ENCODE measurements at regions not wholly inside any gene's neighbourhood (a gene's known extent, or its start where the extent isn't known, plus 50 kb on each side); places are given as distances from the start of the nearest gene placed in this dataset.
A peak's percentile ranks its signal among the peaks of the same experiment; 100 is the strongest.

- no peak for TF ChIP-seq CTCF (IDR thresholded peaks at IDR 0.05)
- no peak for DNase-seq
- Histone ChIP-seq H3K9me3 (no peaks in the 10 kb centered on the region), H3K4me3 (no peak overlapping the region), H3K4me1 (peaks cover 0 to 3% (median 0%) of the 10 kb centered on the region in 4 donors), H3K27me3 (no peaks in the 10 kb centered on the region), H3K27ac (no peak overlapping the region), H3K36me3 (no peaks in the 10 kb centered on the region)
- intact Hi-C loops (cut with DNase I; ENCODE audit: low total_unique reads), result no loop called here
These were observed 460.5 kb upstream of the CD180 start for GRCh38 chr5:67657055-67657454.

DNA sequence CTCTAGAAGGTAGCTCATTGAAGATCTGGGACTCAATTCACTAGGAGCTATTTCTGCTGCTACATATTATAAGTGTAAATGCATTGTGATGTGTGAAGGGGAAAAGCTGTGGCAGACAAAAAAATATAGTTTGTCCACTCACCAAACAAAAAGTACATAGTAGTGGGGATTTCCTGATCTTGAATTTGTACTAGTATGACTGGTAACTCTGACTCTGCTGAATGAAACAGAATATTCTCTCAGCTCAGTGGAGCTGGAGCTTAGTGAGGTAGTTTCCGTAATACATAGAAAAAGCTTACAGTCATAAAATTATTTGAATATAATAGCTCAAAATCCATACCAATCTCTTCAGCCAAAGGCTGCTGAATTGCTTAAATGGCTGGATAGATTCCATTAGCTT lies 455.6 kb upstream of the CD180 start:
- DNase-seq, result no peak
- TF ChIP-seq CTCF (IDR thresholded peaks at IDR 0.05), result no peak
- Histone ChIP-seq H3K4me3 (no peak overlapping the region), H3K27me3 (no peaks in the 10 kb centered on the region), H3K4me1 (peaks cover 0 to 46% (median 27%) of the 10 kb centered on the region in 4 donors), H3K27ac (no peak overlapping the region), H3K9me3 (no peaks in the 10 kb centered on the region), H3K36me3 (no peaks in the 10 kb centered on the region)
- intact Hi-C loops (cut with DNase I; ENCODE audit: low total_unique reads), result no loop called here

GRCh38 chr5:67651180-67651579 lies 454.6 kb upstream of the CD180 start:
- no peak for TF ChIP-seq CTCF (IDR thresholded peaks at IDR 0.05)
- Histone ChIP-seq H3K9me3 (no peaks in the 10 kb centered on the region), H3K4me1 (peaks cover 0 to 57% (median 34%) of the 10 kb centered on the region in 4 donors), H3K27me3 (no peaks in the 10 kb centered on the region), H3K4me3 (no peak overlapping the region), H3K27ac (no peak overlapping the region), H3K36me3 (no peaks in the 10 kb centered on the region)
- intact Hi-C loops (cut with DNase I; ENCODE audit: low total_unique reads), result no loop called here
- no peak for DNase-seq

GRCh38 chr5:67648201-67648671 lies 451.6 kb upstream of the CD180 start:
- no peak for TF ChIP-seq CTCF (IDR thresholded peaks at IDR 0.05)
- Histone ChIP-seq H3K9me3 (peaks cover 0 to 10% (median 0%) of the 10 kb centered on the region in 3 donors), H3K4me3 (no peak overlapping the region), H3K27me3 (no peaks in the 10 kb centered on the region), H3K4me1 (peaks cover 0 to 70% (median 34%) of the 10 kb centered on the region in 4 donors), H3K36me3 (no peaks in the 10 kb centered on the region), H3K27ac (peak overlapping the region; percentile 70 to 71)
- peak; percentile 86 to 91 for DNase-seq
- intact Hi-C loops (cut with DNase I; ENCODE audit: low total_unique reads), result no loop called here

DNA sequence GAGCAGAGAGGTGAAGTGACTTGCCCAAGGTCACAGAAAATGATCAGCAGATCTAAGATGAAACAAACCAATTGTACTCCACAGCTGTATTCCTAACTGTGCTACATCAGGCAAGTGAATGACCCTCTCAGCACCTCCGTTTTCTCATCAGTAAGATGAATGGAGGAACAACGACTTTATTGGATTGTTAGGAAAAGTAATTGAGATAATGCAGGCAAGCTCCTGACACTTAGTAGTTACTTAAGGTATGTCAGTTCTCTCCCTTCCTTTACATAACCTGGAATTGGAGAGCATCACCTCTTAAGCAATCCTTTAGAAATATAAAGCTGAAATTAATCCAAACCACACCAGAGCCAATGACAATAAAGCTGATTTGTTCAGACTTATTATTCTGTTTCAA lies 451.2 kb upstream of the CD180 start:
- no peaks in the 10 kb centered on the region for H3K27me3 ChIP-seq
- no peaks in the 10 kb centered on the region for H3K36me3 ChIP-seq
- H3K4me1 ChIP-seq, result peaks cover 0 to 74% (median 34%) of the 10 kb centered on the region in 4 donors
- no peak overlapping the region for H3K4me3 ChIP-seq
- no peak for TF ChIP-seq CTCF (IDR thresholded peaks at IDR 0.05)
- DNase-seq, result no peak
- intact Hi-C loops (cut with DNase I; ENCODE audit: low total_unique reads), result no loop called here
- peaks cover 0 to 10% (median 0%) of the 10 kb centered on the region in 3 donors for H3K9me3 ChIP-seq
- H3K27ac ChIP-seq, result peak overlapping the region; percentile 70 to 71

Data from tibial artery (tissue), 4 donors.